ACHN (cell line): ENCODE measurements at regions not wholly inside any gene's neighbourhood (a gene's known extent, or its start where the extent isn't known, plus 50 kb on each side); places are given as distances from the start of the nearest gene placed in this dataset.
"Not testable (repeated sequence)": the region's sequence is repeated elsewhere in the genome, so short reads cannot be mapped to it uniquely, and the experiment has no call there.

Experiments used
- DNase-seq: peaks from one replicate; pipeline ENCODE4 v3.0.0-alpha.2; 2015
- in situ Hi-C: cut with HindIII; loops from 2 replicates; pipeline ENCODE4 v1.10.0; 2017; ENCODE audit warnings: low sequenced_read_pairs, low pct_ligation_motif_present, low pct_unique_long_range_greater_than_20kb

DNA sequence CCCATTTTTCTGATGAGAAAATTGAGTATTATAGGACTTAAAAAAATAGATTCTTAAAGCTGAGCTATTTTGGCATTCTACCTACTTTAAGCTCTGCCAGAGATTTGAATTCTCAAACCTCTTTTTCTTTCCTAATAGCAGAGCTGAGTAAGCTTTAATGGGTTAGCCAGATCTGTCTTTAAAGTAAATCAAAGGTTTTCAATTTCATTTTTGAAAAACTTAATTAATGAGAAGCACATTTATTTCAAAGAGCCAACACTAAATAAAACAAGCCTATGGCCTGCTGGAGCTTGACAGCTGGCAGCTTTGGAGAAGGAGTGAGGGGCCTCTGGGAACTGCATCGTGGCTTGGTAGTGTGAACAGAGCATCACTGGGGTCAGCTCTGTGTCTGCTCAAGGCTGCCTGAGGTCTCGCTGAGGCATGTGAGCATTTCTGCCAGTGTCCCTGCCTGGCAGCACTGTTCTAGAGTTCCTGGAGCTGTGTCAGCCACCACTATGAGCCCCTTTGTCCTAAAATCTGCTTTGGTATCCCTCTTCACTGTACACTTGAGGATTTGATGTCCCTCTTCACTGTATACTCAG is 50.4 kb upstream of the PRSS23 start:
- in situ Hi-C loops: no loop called here
- no peak for DNase-seq

DNA sequence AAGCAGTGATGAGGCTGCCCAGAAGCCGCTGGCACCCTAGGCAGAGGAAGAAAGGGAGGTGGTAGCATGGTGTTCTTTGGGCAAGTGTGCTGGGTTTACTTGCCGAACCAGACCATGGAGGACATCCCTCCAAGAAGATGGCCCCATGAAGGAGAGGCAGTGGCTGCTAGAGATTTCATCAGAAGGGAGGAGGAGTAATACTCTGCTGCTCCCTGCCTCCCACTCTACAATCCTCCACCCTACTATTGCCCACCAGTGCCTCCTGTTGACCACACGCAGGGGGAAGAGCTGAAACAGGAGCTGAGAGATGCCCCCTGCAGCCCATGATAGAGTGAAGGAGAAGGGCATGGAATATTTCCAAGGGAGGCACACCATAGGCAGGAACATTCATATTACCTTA is 51.0 kb upstream of the PRSS23 start:
- DNase-seq: peak; percentile 37
- in situ Hi-C loops: no loop called here

DNA sequence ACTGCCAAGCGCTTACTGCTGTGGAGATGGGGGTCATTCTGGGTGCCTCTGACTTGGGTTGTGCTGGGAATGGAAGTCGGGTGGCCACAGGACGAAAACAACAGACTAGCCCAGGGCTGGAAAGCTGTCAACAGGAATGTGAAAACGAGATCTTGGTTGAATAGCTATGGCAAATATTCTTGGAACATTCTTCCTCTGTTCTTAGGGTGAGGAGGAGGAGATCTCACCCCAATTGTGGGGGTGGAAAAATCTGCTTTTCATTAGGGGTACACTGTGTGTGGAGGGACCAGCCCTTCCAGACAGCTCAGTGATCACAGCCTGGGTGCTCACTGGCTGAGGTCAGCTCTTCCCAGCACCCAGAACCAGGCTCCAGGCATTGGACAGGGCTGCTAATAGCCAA is 52.0 kb upstream of the PRSS23 start:
- in situ Hi-C loops: no loop called here
- DNase-seq: no peak

DNA sequence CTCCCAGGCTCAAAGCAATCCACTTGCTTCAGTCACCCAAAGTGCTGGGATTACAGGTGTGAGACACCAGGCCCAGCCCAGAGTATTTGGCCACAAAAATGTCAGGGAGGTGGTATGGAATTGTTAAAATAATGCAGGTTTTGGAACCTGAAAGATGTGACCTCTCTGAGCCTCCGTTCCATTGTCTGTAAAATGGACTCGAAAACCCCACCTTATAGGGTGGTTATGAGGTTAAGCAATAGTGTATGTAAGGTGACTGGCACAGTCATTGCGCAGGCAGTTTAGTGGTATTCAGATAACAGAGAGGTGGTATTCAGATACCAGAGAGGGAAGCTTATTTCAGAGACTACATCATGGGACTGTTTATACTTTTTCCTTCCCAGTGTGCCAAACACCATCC is 52.5 kb upstream of the PRSS23 start:
- in situ Hi-C loops: no loop called here

DNA sequence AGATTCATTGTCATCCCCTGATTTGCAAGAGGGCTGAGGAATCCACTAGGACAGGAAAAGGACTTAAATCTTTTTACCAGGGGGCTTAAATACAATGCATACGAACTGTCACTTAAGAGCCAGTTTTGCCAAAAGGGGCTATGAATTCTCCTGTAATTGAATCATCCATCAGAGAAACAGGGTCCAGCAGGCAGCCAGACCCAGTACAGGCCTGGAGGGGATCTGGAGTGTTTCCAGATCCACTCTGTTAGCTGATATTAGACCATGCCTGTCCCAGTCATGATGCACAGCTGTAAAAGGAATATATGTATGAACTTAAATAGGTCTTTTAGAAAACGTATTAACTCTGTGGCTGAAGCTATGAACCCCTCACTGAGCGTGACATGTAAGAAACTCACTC is 53.8 kb upstream of the PRSS23 start:
- in situ Hi-C loops: no loop called here
- no peak for DNase-seq

More for the DNA sequence above, 52.5 kb upstream of the PRSS23 start:
- no peak for DNase-seq

DNA sequence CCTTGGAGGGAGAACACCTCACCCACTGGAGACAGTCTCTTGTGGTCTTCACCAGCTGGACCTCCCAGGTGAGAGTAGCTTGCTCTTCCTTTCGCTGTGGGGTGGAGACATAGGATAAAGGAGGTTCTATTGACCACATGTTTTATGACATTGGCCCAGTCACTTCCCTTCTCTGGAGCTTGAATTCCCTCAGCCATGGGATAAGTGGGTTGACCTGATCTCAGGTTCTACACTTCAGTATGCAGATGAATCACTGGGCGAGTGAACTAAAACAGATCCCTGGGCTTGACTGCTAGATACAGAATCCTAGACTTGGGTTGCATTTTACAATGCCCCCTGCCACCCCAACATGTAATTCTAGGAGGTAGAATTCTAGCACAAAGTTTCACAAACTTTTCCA is 54.8 kb upstream of the PRSS23 start:
- in situ Hi-C loops: no loop called here
- no peak for DNase-seq

DNA sequence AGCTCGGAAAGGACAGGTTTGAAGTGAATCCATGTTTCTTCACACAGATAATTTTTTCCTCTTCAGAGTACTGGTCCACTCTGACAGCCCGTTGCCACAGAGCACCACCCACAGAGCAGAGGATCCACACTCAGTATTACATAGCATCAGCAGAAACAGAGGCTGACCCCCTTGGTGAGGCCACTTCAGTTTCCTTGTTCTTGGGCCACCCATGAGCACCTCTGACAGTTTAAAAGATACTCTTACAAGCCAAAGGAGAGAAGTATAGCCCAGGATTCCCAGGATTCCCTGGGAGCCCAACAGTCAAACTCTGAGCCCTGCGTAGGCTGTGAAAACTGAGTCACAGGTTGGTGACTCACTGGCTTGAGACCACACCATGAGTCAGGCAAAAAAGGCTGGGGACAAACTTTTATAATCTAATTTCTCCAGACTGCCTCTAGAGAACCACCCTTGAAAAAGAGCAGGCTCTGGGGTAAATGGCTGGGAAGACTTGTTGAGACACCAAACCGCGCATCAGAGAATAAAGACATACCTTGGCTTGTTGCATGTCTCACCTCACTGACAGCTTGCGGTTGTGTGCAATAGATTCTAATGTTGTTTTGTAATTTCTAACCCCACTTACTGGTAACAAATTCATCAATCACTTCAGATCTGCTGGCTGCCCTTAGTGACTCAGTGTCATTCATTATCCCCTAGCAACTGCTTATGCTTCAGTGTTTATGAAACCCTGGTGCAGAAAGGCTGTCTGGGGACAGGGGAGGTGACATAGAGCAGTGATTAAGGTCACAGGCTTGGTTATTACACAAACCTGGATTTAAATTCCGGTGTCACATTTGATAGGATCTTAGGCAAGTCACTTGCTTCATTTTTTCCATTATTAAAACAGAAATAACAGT is 56.9 kb upstream of the PRSS23 start:
- peak; percentile 94 for DNase-seq
- in situ Hi-C loops: no loop called here

DNA sequence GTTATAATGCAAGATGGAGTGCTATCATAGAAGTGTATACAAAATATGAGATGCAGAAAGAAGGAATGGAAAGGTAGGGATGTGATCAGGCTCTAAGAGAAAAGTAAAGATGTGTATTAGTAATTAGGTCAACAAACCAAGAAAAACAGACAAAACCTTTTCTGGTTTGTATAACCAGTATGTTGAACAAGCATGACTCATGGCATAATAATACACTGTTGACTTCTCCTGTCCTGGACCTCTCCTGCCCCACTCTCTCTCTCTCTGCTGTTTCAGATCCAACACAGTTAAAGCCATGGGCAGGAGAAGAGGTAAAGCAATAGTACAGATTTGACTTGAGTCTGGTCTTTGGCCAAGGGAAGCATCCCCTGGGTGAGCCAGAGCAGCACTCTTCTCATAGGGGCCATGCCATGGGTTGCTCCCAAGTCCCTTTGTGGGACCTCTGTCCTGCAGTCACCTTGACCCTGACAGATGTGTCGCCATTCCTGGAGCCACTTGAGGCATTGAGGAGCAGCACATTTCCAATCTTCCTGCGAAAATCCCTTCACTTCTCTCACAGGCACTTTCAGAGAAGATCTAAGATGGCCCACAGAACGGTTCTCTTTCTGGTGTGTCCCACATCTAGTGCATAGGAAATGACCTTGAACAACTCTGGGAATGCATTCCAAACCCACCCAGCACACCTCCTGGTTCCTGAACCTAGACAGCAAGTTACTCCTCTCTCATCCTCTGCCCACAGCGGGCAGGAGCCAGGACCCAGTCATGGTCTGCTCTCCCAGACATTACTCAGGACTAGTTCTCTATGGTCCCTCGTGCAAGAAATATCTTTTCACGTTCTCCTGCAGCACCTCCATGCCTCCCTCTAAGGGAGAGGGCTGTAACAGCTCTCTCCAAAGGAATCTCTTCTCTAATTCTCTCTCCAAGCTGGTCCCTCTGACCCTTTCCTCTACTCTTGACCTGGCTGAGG is 58.2 kb upstream of the PRSS23 start:
- in situ Hi-C loops: no loop called here
- no peak for DNase-seq

DNA sequence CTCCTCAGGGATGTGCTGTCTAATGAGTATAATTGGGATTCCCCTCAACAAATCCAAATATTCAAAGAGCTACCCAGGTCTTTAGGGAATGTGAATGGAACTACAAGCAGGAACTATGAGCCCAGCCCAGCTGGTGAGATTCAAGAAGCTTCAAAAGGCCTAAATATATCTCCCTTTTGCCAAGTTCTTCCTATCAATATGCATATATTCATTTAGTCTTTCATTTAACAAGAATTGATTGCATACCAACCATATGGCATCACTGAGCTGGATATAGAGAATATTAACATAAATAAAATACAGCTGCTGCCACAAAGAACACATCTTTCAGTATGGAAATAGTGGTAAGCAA is 58.9 kb upstream of the PRSS23 start:
- no peak for DNase-seq
- in situ Hi-C loops: no loop called here

DNA sequence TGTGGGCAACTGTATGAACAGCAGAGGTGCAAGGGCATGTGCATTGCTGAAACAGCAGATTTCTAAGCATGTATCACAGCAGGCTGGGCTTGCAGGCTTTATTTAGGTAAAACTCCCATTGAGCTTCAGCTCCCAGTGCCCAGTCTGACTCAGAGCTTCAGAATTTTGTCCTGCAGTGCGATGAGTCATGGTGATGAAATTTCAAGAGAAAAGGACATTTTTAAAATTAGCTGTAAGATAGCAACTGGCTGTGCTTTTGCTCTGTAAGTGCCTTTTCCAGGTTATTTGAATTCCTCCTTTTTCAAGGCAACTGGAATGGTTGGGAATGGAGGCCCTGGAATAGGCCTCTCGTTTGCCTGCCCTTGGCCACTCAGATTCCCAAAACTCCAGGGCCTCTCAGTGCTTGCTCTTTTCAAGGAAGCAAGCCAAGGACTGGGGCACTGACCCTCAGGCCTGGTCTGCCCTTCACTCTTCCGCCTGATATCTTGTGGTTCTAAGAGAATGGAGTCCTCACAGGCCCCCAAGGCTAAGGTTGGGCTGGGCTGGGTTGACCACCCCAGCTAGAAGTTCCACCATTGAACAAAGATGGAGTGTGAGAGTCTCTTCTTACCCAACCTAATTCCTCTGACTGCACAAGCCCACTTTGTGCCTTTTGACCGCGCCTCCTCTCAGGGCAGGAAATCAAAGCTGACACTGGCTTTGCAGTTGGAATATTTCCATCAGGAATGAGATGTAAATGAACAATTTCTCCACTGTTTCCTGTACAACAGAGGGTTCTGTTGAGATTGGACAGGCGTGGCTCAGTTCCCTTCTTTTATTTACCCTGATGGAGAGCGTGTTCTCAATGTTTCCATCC is 59.5 kb upstream of the PRSS23 start:
- in situ Hi-C loops: no loop called here
- peak; percentile 94 for DNase-seq

DNA sequence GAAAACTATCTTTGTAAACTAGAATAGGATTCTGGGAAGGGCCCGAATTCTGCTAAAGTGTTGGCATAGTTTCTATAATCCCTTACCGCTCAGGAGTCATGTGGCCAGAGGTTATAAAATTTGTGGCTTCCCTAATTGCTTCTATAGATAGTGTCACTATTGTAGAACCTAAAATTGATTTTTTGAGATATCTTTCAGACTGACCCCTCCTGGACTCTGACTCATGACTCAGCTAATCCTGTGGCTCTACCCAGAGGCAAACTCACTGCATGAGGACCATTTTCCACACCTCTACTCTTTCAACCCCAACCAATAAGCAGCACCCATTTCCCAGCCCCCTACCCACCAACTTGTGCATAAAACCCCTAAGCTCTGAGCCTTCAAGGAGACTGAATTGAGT is 61.8 kb upstream of the PRSS23 start:
- DNase-seq: no peak
- in situ Hi-C loops: no loop called here

DNA sequence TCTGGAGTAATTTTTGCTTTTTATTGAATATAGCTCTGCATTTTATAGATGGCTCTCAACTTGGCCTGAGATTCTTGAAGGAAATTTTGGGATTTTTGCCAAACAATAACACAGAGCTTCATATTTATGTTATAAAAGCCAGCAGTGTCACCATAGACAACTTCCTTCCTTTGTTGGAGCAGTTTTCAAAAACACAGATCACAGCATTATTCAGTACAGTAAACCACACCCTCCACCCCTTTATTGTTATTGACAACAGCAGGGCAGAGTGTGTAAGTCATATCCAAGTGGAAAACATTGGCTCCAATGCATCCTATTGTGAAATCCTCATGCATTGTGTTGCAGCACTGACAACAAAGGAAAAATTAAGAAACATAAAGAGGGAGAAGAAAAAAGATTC is 62.6 kb upstream of the PRSS23 start:
- in situ Hi-C loops: no loop called here
- DNase-seq: no peak

DNA sequence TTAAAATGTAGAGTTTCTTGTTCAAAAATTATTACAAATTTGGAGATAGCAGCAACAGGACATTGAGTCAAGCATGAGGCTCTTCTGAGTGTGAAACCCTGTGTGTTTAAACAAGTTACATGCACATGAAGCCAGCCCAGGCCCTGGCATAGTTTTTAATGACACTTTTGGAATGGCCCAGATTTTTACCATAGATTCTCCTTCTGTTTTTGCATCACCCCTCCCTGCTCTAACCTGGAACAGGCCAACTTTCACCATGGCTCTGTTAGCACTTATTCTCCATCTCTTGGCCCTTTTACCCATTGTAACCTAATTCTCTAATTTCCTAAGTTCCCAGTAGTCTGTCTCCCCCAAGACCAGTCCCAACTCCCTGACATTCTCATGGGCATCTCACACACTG is 63.1 kb upstream of the PRSS23 start:
- no peak for DNase-seq
- in situ Hi-C loops: no loop called here

DNA sequence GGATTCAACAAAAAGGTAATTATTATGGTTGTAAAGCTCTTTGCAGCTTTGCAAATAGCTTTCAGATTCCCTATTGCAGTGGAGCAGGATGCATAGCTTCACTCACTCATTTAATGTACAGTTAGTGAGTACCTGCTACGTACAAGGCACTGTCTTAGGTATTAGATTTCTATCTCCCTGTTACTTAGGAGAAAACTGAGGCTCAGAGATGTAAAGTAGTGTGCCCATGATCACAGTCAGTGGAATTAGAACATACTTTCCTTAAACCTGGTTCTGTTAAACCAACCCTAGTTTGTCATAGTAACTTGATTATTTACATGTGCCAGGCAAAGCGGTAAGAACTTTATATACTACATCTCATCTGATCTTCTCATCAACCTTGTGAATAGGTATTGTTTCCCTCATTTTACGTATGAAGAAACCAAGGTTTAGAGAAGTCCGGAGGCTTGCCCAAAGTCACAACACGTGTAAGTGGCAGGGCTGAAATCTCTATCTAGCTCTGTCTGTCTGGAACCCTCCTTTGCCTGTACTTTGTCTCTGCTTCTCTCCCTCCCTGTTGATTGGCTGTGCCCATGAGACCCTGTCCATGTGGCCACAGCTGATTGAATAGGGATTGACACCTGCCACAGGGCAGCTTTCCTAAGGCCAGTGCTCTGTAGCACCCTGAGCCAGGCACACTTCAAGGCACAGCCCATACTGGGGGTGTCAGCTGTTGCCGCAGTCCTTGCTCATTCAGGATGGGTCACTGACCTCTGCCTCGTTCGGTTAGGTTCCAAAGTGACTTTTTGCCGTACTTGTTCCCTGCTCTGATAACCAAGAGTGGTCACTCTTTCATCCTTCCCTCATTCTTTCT is 63.8 kb upstream of the PRSS23 start:
- in situ Hi-C loops: no loop called here

DNA sequence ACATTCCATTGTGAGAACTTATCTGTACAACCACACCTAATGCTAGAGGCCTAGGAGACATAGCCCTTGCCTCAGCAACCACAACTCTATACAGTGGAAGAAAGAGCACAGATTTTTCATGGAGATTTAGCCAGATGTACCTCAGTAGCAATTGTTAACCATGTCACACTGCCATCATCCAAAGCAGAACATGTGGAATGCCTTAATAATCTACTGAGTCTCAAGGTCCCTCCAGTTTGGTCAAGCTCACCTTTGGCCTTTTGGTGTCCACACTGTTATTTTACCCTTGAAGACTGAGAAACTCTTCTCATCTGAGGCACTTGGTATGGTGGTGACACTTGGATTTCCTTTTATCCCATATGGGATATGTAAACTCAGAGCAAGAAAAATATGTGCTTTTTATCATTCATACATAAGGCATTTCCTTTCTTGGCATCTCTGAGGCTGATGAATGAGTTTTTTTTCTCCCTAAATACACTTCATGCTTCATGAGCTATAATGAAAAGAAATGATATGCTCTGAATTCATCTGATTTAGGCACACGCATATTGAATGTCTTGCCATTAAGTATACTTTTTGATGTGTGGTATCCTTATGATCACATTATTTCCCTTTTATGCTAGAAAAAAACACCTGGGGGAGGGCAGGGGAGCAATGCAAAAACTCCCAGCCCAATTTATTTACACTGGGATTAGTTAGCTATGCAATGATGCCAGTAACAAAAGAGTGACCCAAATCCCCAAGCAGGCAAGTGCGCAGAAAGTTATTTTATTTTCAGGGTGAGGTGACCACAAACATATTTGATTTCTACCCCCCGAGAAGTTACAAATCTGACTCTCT is 63.3 kb upstream of the ME3 start:
- in situ Hi-C loops: no loop called here
- DNase-seq: no peak

More for the DNA sequence above, 63.8 kb upstream of the PRSS23 start:
- DNase-seq: no peak

DNA sequence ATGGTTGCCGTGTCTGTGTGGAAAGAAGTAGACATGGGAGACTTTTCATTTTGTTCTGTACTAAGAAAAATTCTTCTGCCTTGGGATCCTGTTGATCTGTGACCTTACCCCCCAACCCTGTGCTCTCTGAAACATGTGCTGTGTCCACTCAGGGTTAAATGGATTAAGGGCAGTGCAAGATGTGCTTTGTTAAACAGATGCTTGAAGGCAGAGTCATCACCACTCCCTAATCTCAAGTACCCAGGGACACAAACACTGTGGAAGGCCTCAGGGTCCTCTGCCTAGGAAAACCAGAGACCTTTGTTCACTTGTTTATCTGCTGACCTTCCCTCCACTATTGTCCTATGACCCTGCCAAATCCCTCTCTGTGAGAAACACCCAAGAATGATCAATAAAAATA is 60.3 kb upstream of the ME3 start:
- DNase-seq, in situ Hi-C loops: not testable (repeated sequence)

DNA sequence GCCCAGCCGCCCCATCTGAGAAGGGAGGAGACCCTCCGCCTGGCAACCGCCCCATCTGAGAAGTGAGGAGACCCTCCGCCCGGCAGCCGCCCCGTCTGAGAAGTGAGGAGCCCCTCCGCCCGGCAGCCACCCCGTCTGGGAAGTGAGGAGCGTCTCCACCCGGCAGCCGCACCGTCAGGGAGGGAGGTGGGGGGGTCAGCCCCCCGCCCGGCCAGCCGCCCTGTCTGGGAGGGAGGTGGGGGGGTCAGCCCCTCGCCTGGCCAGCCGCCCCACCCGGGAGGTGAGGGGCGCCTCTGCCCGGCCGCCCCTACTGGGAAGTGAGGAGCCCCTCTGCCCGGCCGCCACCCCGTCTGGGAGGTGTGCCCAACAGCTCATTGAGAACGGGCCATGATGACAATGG is 59.9 kb upstream of the ME3 start:
- in situ Hi-C loops, DNase-seq: not testable (repeated sequence)
